ENCODE measurements at regions not wholly inside any gene's neighbourhood (a gene's known extent, or its start where the extent isn't known, plus 50 kb on each side); places are given as distances from the start of the nearest gene placed in this dataset.
"Not testable (repeated sequence)": the region's sequence is repeated elsewhere in the genome, so short reads cannot be mapped to it uniquely, and the experiment has no call there.

- DNase-seq (ENCODE audit: low read depth) = no peak
Observed at GRCh38 chr6:151671195-151671594, 136.3 kb upstream of the ESR1 start.

- no peak for DNase-seq (ENCODE audit: low read depth)
Observed at GRCh38 chr6:151674578-151674977, 132.9 kb upstream of the ESR1 start.

DNA sequence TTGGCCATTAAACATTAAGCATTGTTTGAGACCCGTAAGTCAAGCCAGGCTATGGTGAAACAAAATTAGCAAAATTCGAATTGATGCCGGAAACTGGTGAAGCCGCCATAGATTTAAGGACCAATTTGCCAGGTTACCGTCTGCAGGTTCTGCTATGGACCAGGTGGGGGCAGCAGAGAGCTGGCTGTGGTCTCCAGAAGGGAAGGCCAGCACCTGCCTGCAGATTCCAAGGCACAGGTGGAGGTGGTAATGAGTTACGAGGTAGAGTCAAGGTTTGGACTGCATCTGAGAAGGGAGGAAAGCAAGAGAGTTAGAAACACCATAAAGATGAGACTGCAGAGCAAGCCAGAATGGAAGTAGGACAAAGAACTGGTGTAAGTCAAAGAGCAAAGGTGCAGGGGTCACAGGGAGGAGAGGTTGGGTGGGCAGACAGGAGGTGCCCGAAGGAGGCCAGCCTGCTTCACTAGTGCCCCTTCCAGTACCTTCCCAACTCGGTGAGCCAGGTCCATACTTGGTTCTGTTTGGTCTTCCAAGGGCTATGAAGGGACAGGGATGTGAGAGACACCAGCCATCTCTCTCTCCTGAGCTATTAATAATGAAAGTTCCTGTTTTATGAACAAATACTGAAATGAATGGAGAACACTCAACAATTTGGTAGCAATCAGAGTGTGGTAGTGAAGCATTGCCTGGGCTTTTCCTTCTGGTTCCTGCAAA is 131.6 kb upstream of the ESR1 start:
- peak; percentile 3 for DNase-seq (ENCODE audit: low read depth)

GRCh38 chr6:151676460-151676945 is 131.0 kb upstream of the ESR1 start:
- DNase-seq (ENCODE audit: low read depth) = no peak

DNA sequence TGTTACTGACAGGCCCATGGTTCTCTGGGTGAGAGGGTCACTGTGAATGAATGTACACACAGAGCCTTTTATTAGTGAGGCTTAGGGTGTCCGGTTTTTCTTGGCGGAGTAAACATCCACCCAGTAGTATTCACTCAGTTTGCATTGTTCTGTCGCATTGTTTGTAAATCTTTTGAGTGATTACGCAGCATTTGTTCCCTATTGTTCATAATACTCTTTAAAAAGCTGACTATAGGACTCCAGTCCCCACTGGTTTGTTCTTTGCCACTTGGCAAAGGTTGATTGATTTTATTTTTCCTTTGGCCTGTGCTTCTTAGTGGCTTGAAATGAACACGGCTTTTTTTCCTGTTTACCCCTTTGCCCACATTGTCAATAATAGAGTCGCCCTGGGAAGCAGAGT is 130.1 kb upstream of the ESR1 start:
- DNase-seq (ENCODE audit: low read depth) = no peak

GRCh38 chr6:151679081-151679480 is 128.4 kb upstream of the ESR1 start:
- DNase-seq (ENCODE audit: low read depth) = no peak

GRCh38 chr6:151679941-151680340 is 127.5 kb upstream of the ESR1 start:
- no peak for DNase-seq (ENCODE audit: low read depth)

DNA sequence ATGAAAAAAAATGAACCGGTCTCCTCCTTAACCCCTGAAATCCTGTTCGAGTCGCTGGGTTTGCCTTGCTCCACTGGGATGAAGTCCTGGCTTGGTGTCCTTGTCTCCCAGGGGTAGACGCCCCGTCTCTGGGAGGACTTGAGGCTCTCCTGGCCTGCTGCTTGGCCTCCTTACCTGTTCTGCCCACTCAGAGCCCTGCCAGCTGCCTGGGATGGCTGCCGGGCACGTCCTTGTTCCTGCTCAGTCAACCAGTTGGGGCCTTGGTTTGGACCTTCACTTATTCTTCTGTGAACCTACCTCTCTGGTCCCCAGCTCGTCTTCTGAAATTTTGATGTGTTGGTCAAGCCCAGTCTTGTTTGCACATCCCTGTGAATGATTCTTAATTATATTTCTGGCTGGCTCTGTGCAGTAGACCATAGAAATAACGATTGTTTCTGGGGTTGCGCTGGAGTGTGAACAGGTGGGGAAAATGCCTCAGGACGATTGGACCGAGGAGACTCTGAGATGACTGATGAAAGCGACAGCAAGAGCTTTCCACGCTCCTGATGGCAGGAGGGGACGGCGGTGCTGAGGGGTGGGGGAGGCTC is 126.5 kb upstream of the ESR1 start:
- no peak for DNase-seq (ENCODE audit: low read depth)

GRCh38 chr6:151681433-151682059 is 125.9 kb upstream of the ESR1 start:
- DNase-seq (ENCODE audit: low read depth) = no peak

DNA sequence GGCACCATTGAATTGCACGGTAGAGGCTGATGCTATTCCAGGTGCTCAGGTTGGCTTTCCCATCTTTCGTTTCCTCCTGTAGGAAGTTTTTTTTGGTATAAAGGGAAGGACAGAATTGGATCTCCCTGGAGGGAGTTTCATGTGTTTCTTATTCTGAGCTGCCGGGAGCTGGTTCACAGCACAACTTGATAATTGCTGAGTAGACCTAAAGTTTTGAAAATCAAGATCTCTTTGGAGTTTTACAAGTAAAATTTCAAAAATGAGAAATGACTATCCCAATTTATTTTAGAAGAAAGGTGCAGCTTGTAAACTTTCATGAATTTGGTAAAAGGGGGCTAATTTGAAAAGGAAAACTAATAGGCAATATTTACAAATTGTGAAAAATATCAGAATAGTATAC is 125.2 kb upstream of the ESR1 start:
- DNase-seq (ENCODE audit: low read depth) = no peak

DNA sequence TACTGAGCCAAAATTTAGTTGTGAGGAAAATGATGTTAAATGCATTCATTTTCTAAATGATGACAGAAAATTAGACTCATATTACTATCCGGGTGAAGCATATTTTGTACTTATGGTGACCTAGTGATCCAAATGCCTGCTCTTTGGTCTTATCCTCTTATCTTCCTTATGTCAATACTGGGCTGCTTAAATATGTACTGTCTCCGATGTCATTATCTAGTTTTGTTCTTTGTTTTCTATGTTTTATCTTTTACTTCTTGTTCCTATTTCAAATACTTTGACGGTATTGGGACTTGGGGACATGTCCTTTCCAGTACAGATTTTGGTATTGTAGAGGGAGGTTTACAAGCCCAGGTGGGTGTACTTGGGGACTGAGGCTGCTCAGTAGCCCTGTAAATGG is 124.6 kb upstream of the ESR1 start:
- DNase-seq (ENCODE audit: low read depth) = no peak

GRCh38 chr6:151683381-151683780 is 124.1 kb upstream of the ESR1 start:
- DNase-seq (ENCODE audit: low read depth) = no peak

DNA sequence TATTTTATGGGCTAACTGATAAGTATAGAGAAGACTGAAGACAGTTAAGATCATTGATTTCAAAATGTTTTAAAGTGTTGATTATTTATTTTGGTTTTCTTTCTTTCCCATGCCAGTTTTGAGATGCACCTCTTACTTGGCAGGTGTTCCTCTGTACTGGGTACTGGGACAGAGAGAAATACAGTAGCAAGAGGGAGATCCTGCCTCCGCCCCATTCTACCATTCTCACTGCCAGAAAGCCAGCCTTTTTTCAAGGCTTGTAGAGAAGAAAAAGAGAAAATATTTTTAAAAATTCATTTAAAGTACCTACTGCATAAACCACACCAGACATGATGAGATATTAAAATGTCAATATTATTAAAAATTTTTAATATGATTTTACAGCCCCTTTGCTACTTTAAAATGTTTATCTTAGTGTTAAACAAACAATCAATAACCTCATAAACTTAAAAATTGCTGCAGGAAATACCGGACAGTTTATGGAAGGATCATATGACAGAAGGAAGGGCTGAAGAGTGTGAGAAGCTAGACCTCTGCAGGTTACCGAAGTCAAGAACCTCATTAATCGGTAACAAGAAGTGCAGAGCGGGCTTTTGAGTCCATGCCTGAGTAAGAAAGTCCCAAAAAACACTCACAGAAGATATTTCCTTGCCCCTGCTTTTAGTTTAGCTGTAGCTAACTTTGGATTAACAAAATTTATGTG is 117.8 kb upstream of the ESR1 start:
- no peak for DNase-seq (ENCODE audit: low read depth)

GRCh38 chr6:151690303-151690702 is 117.2 kb upstream of the ESR1 start:
- DNase-seq (ENCODE audit: low read depth) = no peak

DNA sequence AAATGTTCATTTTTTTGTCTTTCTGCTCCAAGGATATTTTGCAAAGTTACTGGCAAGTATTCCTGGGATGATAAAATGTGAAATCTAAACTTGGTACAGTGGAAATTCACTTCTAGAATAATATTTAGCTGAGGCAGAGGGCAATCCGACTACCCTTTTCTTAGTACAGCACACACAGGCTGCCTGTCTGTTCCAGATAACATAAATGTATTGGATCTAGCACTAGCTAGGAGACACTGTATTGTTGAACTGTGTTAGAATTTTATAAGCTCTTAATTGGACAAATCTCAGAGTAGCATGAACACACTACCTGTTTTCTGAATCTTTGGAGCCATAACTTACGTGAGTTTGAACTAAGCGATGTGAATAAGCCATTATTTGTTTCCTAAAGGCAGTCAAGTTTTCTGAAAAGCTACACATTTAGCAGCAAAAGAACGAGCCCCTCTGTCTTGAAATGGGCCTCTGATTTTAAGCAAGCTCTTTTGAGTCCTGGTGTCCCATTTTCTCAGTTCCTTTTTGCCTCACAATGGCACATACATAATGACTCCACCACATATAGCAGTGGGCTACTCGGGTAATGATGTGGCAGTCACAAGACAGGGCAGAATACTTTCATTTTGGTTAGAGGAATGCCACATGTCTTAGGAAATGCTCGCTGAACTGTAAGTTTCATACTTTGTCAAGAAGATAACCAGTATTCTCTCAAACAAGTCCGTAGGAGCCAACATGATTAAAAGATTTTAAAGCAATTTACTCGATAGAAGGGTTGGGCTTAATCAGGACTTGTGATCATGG is 116.5 kb upstream of the ESR1 start:
- no peak for DNase-seq (ENCODE audit: low read depth)

GRCh38 chr6:151692216-151692615 is 115.3 kb upstream of the ESR1 start:
- DNase-seq (ENCODE audit: low read depth) = no peak

DNA sequence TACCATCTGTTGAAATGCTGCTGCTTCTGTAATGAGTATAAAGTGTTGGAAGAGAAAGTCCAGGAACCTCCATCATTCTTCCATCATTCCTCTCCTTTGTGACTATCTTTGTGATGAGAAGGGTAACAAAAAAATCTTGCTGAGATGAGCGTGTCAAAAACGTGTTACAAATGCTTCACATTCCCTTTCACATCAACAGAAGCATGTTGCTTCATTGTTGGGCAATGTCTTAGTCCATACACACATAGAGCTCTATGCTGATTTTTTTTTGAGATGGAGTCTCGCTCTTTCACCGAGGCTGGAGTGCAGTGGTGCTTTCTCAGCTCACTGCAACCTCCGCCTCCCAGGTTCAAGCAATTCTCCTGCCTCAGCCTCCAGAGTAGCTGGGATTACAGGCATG is 114.1 kb upstream of the ESR1 start:
- no peak for DNase-seq (ENCODE audit: low read depth)

- no peak for DNase-seq (ENCODE audit: low read depth)
Observed at GRCh38 chr6:151695156-151695555, 112.3 kb upstream of the ESR1 start.

DNA sequence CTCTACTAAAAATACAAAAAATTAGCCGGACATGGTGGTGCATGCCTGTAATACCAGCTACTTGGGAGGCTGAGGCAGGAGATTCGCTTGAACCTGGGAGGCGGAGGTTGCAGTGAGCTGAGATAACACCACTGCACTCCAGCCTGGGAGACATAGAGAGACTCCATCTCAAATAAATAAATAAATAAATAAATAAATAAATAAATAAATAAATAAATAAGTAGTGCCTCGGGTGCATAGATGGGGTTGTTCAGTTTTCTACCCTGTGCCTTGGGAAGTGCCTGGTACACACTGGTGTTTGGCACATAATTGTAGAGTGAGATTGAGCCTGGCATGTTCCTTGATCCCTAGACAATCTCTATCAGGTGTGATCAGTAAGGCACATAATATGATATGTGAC is 111.2 kb upstream of the ESR1 start:
- not testable (repeated sequence) for DNase-seq (ENCODE audit: low read depth)

GRCh38 chr6:151698931-151699700 is 108.4 kb upstream of the ESR1 start:
- DNase-seq (ENCODE audit: low read depth) = no peak

DNA sequence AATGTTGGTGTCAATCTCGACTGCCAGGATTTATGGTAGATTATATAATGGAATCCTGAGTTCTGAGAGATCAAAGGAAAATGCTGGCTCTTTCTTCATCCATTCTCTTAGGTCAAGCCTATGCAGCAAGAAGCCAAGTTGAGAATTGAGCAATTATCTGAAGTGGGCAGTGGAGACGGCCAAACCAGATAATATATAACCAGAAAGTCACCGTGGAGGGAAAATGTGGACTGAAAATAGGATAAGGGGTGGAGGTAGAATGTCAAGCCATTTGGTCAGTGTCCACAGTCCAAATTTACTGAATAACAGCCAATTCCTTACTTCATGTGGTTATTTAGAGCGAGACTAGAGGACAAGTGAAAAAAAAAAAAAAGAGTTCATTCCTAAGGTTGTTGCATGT is 107.8 kb upstream of the ESR1 start:
- DNase-seq (ENCODE audit: low read depth) = no peak
